PC-9 (cell line): ENCODE measurements at regions not wholly inside any gene's neighbourhood (a gene's known extent, or its start where the extent isn't known, plus 50 kb on each side); places are given as distances from the start of the nearest gene placed in this dataset.
"Not testable (repeated sequence)": the region's sequence is repeated elsewhere in the genome, so short reads cannot be mapped to it uniquely, and the experiment has no call there.

Experiments used
- BruUV-seq: library from RNA; stranded (reverse); fragments of 400-500 nt; replicated peaks from 2 replicates; lab custom pipeline; 2021; lab: Mats Ljungman, UMichigan
- CTCF ChIA-PET: fragments of 300-600 bp; sonication (Branson Sonifier 250); formaldehyde crosslinking; loops from one replicate; lab custom pipeline; 2022; ENCODE audit warnings: antibody characterized with exemption; lab: Charles Lee
- POLR2A ChIA-PET: fragments of 300-600 bp; sonication (Branson Sonifier 250); formaldehyde crosslinking; loops from one replicate; lab custom pipeline; 2022; ENCODE audit warnings: antibody characterized with exemption; ENCODE audit not compliant: unreplicated experiment; lab: Charles Lee
- DNase-seq, 2 experiments: peaks; one replicate each; pipeline versions ENCODE4 v3.0.0 to v3.0.0-alpha.2; 2015 to 2022; ENCODE audit warnings: mixed read lengths in 1 of 2
- H2AFZ ChIP-seq: fragments of 200-600 bp; sonication (generic); 2 replicates; pipeline ENCODE4 v1.8.1; 2017; ENCODE audit warnings: antibody characterized with exemption
- H3F3A ChIP-seq: fragments of 200-600 bp; sonication (generic); 2 replicates; pipeline ENCODE4 v1.8.1; 2017; ENCODE audit warnings: antibody characterized with exemption, mild to moderate bottlenecking, low read depth; ENCODE audit not compliant: insufficient read depth
- H3K27ac ChIP-seq: fragments of 200-600 bp; sonication (generic); 2 replicates; pipeline ENCODE4 v1.6.1; 2016; ENCODE audit warnings: mixed run types
- H3K27me3 ChIP-seq: fragments of 200-600 bp; sonication (generic); 2 replicates; pipeline ENCODE4 v1.6.1; 2016; ENCODE audit warnings: low read depth, mixed run types; ENCODE audit not compliant: insufficient read depth
- H3K36me3 ChIP-seq: fragments of 200-600 bp; sonication (generic); 2 replicates; pipeline ENCODE4 v1.6.1; 2016; ENCODE audit warnings: low read depth, mixed run types
- H3K4me1 ChIP-seq: fragments of 200-600 bp; sonication (generic); replicated peaks from 2 replicates; pipeline ENCODE4 v1.6.1; 2016; ENCODE audit warnings: mixed run types; ENCODE audit not compliant: insufficient read depth
- H3K4me2 ChIP-seq: fragments of 200-600 bp; sonication (generic); 2 replicates; pipeline ENCODE4 v1.6.1; 2017; ENCODE audit warnings: mixed run types
- H3K4me3 ChIP-seq: fragments of 200-600 bp; sonication (generic); 2 replicates; pipeline ENCODE4 v1.6.1; 2016; ENCODE audit warnings: mixed run types
- H3K79me2 ChIP-seq: fragments of 200-600 bp; sonication (generic); 2 replicates; pipeline ENCODE4 v1.6.1; 2017; ENCODE audit warnings: low read depth, mixed run types
- H3K9me2 ChIP-seq: fragments of 200-600 bp; sonication (generic); 2 replicates; pipeline ENCODE4 v1.8.1; 2017; ENCODE audit warnings: mild to moderate bottlenecking; ENCODE audit not compliant: insufficient read depth
- H3K9me3 ChIP-seq: fragments of 200-600 bp; sonication (generic); 2 replicates; pipeline ENCODE4 v1.8.1; 2016; ENCODE audit warnings: low read depth; ENCODE audit not compliant: insufficient read depth
- H4K20me1 ChIP-seq: fragments of 200-600 bp; sonication (generic); 2 replicates; pipeline ENCODE4 v1.8.1; 2017; ENCODE audit not compliant: insufficient read depth
- CTCF ChIP-seq: fragments of 200-600 bp; sonication (generic); conservative IDR thresholded peaks from 2 replicates; pipeline ENCODE4 v1.6.1; 2017; ENCODE audit warnings: mixed run types, antibody characterized with exemption, mild to moderate bottlenecking, moderate library complexity
- EZH2 ChIP-seq: fragments of 200-600 bp; sonication (generic); IDR thresholded peaks from 2 replicates; pipeline ENCODE4 v1.8.0; 2017; ENCODE audit warnings: antibody characterized with exemption, low read depth
- intact Hi-C: fragments of 100-400 bp; cut with micrococcal nuclease; formaldehyde crosslinking; loops from one replicate; pipeline ENCODE4 v1.10.0; 2022; ENCODE audit not compliant: unreplicated experiment

GRCh38 chr11:38530226-38530625, 1932.2 kb upstream of the RAG2 start:
- Histone ChIP-seq H3K4me3 (no peak overlapping the region), H3K27me3 (no peaks in the 10 kb centered on the region), H3K9me3 (peaks cover 5% of the 10 kb centered on the region), H3K27ac (no peak overlapping the region), H4K20me1 (no peaks in the 10 kb centered on the region), H3K36me3 (no peaks in the 10 kb centered on the region), H3K9me2 (no peaks in the 10 kb centered on the region), H3F3A (no peaks in the 10 kb centered on the region), H3K4me1 (no peaks in the 10 kb centered on the region), H2AFZ (no peak overlapping the region), H3K79me2 (no peaks in the 10 kb centered on the region), H3K4me2 (no peak overlapping the region)
- DNase-seq: no peak
- intact Hi-C loops: no loop called here
- no peak for TF ChIP-seq EZH2
- TF ChIP-seq CTCF: no peak
- CTCF ChIA-PET: no interaction called here
- POLR2A ChIA-PET: no interaction called here
- BruUV-seq: no TSS peak

- BruUV-seq: no TSS peak
- H3K4me2 ChIP-seq: no peak overlapping the region
- DNase-seq: no peak
- H3K4me3 ChIP-seq: no peak overlapping the region
- intact Hi-C loops: no loop called here
- TF ChIP-seq EZH2 (no peak), CTCF (no peak)
- ChIA-PET POLR2A (no interaction called here), CTCF (no interaction called here)
- H4K20me1 ChIP-seq: no peaks in the 10 kb centered on the region
- no peaks in the 10 kb centered on the region; the same call in 1 of the 2 replicates for H3K9me2 ChIP-seq
- no peaks in the 10 kb centered on the region for H3K4me1 ChIP-seq
- H3K27ac ChIP-seq: no peak overlapping the region
- H3K36me3 ChIP-seq: no peaks in the 10 kb centered on the region
- H3K27me3 ChIP-seq: no peaks in the 10 kb centered on the region
- no peaks in the 10 kb centered on the region for H3K79me2 ChIP-seq
- 0 out of 2 replicates have a peak overlapping the region, but pooled peaks have one; percentile 55 for H2AFZ ChIP-seq
- peaks cover 8% of the 10 kb centered on the region for H3K9me3 ChIP-seq
- H3F3A ChIP-seq: no peaks in the 10 kb centered on the region
Observed at GRCh38 chr11:38524945-38525344, 1926.9 kb upstream of the RAG2 start.

- H3K4me2 ChIP-seq: no peak overlapping the region
- no peak for DNase-seq
- H3K36me3 ChIP-seq: no peaks in the 10 kb centered on the region
- H3K4me3 ChIP-seq: no peak overlapping the region
- 0 out of 2 replicates have a peak, but pooled peaks cover 2% of the 10 kb centered on the region for H3K9me2 ChIP-seq
- H3K27me3 ChIP-seq: no peaks in the 10 kb centered on the region
- no peaks in the 10 kb centered on the region for H3K4me1 ChIP-seq
- no peaks in the 10 kb centered on the region for H4K20me1 ChIP-seq
- no peak overlapping the region for H2AFZ ChIP-seq
- intact Hi-C loops: no loop called here
- H3F3A ChIP-seq: no peaks in the 10 kb centered on the region
- no TSS peak for BruUV-seq
- no peaks in the 10 kb centered on the region for H3K79me2 ChIP-seq
- H3K27ac ChIP-seq: no peak overlapping the region
- ChIA-PET POLR2A (no interaction called here), CTCF (no interaction called here)
- no peaks in the 10 kb centered on the region for H3K9me3 ChIP-seq
- TF ChIP-seq EZH2: no peak
- TF ChIP-seq CTCF: no peak
Observed at GRCh38 chr11:38517991-38518390, 1920.0 kb upstream of the RAG2 start.

- DNase-seq, BruUV-seq, H2AFZ ChIP-seq, H3K27ac ChIP-seq, H3K9me2 ChIP-seq, POLR2A ChIA-PET, H3K4me2 ChIP-seq, H3K79me2 ChIP-seq, intact Hi-C loops, H3K36me3 ChIP-seq, H3K9me3 ChIP-seq, H3K4me1 ChIP-seq, H3K27me3 ChIP-seq, H4K20me1 ChIP-seq, CTCF ChIA-PET, H3K4me3 ChIP-seq, H3F3A ChIP-seq: not testable (repeated sequence)
Observed at GRCh38 chr11:38512830-38513229, 1914.8 kb upstream of the RAG2 start.
